HEK293 (cell line): ENCODE measurements at regions not wholly inside any gene's neighbourhood (a gene's known extent, or its start where the extent isn't known, plus 50 kb on each side); places are given as distances from the start of the nearest gene placed in this dataset.

ENCODE experiments used
- CTCF ChIA-PET: fragments of 350-600 bp; formaldehyde crosslinking; extraction: SDS; loops from one replicate; lab custom pipeline; 2021; ENCODE audit warnings: antibody characterized with exemption; lab: Yijun Ruan, JAX
- POLR2A ChIA-PET: fragments of 300-600 bp; formaldehyde crosslinking; extraction: SDS; loops from one replicate; lab custom pipeline; 2020; ENCODE audit warnings: antibody characterized with exemption, inconsistent platforms; lab: Yijun Ruan, JAX
- H3K27ac ChIP-seq: fragments of 200-500 bp; sonication (Bioruptor generic); 2 replicates; pipeline ENCODE4 v1.5.1; 2014; ENCODE audit warnings: low read depth, low read length, control low read depth, inconsistent platforms; ENCODE audit errors: extremely low read depth
- H3K36me3 ChIP-seq, 2 experiments: fragments of 200-500 bp in 1 of 2; sonication (Bioruptor generic) in 1 of 2; 1 replicate in 1 of 2; 2 replicates in 1 of 2; pipeline ENCODE4 v1.5.1; 2014 to 2017; ENCODE audit warnings: inconsistent platforms in 2 of 2, low read length in 2 of 2; ENCODE audit not compliant: control insufficient read depth in 2 of 2, insufficient read depth in 1 of 2
- H3K4me1 ChIP-seq: fragments of 200-500 bp; sonication (Bioruptor generic); 2 replicates; pipeline ENCODE4 v1.5.1; 2014; ENCODE audit warnings: mild to moderate bottlenecking, low read length, inconsistent platforms; ENCODE audit not compliant: control insufficient read depth, insufficient read depth
- H3K4me3 ChIP-seq: 2 replicates; pipeline ENCODE4 v1.5.1; 2011; ENCODE audit warnings: low read depth, mild to moderate bottlenecking, control low read depth, low read length, moderate library complexity
- H3K9me3 ChIP-seq: fragments of 200-500 bp; sonication (Bioruptor generic); 2 replicates; pipeline ENCODE4 v1.5.1; 2014; ENCODE audit warnings: low read depth, low read length, inconsistent platforms; ENCODE audit not compliant: control insufficient read depth, insufficient read depth
- KLF10 ChIP-seq: fragments of 450-650 bp; IDR thresholded peaks from 2 replicates; pipeline ENCODE4 v1.5.1; 2018; ENCODE audit warnings: missing biosample characterization, mild to moderate bottlenecking, missing genetic modification characterization
- KLF8 ChIP-seq: fragments of 450-650 bp; formaldehyde crosslinking; IDR thresholded peaks from 2 replicates; pipeline ENCODE4 v1.5.1; 2016; ENCODE audit warnings: missing biosample characterization, missing genetic modification characterization
- SP7 ChIP-seq: fragments of 450-650 bp; formaldehyde crosslinking; IDR thresholded peaks from 2 replicates; pipeline ENCODE4 v1.5.1; 2016; ENCODE audit warnings: missing biosample characterization, missing genetic modification characterization
- TRIM28 ChIP-seq: IDR thresholded peaks from 2 replicates; pipeline ENCODE4 v1.6.1; 2011; ENCODE audit warnings: low read length, control low read depth, borderline replicate concordance
- ZNF2 ChIP-seq: fragments of 450-650 bp; formaldehyde crosslinking; IDR thresholded peaks from 2 replicates; pipeline ENCODE4 v1.5.1; 2016; ENCODE audit warnings: missing biosample characterization, missing genetic modification characterization
- ZNF223 ChIP-seq: fragments of 450-650 bp; formaldehyde crosslinking; IDR thresholded peaks from 2 replicates; pipeline ENCODE4 v1.5.1; 2016; ENCODE audit warnings: missing biosample characterization, missing genetic modification characterization
- ZNF324 ChIP-seq: fragments of 450-650 bp; formaldehyde crosslinking; IDR thresholded peaks from 2 replicates; pipeline ENCODE4 v1.5.1; 2016; ENCODE audit warnings: missing biosample characterization, missing genetic modification characterization
- ZNF366 ChIP-seq: fragments of 450-650 bp; formaldehyde crosslinking; conservative IDR thresholded peaks from 2 replicates; pipeline ENCODE4 v1.5.1; 2016; ENCODE audit warnings: missing biosample characterization, missing genetic modification characterization
- ZNF473 ChIP-seq: fragments of 450-650 bp; formaldehyde crosslinking; IDR thresholded peaks from 2 replicates; pipeline ENCODE4 v1.5.1; 2017; ENCODE audit warnings: missing biosample characterization, missing genetic modification characterization
- ZNF549 ChIP-seq: fragments of 450-650 bp; IDR thresholded peaks from 2 replicates; pipeline ENCODE4 v1.5.1; 2018; ENCODE audit warnings: missing biosample characterization, missing genetic modification characterization, mild to moderate bottlenecking, inconsistent platforms, moderate library complexity
- ZNF560 ChIP-seq: fragments of 450-650 bp; formaldehyde crosslinking; IDR thresholded peaks from 2 replicates; pipeline ENCODE4 v1.5.1; 2017; ENCODE audit warnings: missing biosample characterization, missing genetic modification characterization, borderline replicate concordance
- ZNF621 ChIP-seq: fragments of 450-650 bp; formaldehyde crosslinking; IDR thresholded peaks from 2 replicates; pipeline ENCODE4 v1.5.1; 2017; ENCODE audit warnings: missing biosample characterization, missing genetic modification characterization
- ZNF654 ChIP-seq: fragments of 450-650 bp; formaldehyde crosslinking; IDR thresholded peaks from 2 replicates; pipeline ENCODE4 v1.5.1; 2016; ENCODE audit warnings: low read depth, missing biosample characterization, missing genetic modification characterization
- ZNF701 ChIP-seq: fragments of 450-650 bp; formaldehyde crosslinking; IDR thresholded peaks from 2 replicates; pipeline ENCODE4 v1.5.1; 2016; ENCODE audit warnings: missing biosample characterization, missing genetic modification characterization
- TF ChIP-seq, protein P1 (sequence below): fragments of 450-650 bp; formaldehyde crosslinking; IDR thresholded peaks from 2 replicates; pipeline ENCODE4 v1.5.1; 2016; ENCODE audit warnings: missing biosample characterization, missing genetic modification characterization
- TF ChIP-seq, protein P2 (sequence below): fragments of 450-650 bp; formaldehyde crosslinking; IDR thresholded peaks from 2 replicates; pipeline ENCODE4 v1.5.1; 2016; ENCODE audit warnings: missing biosample characterization, missing genetic modification characterization, borderline replicate concordance
- TF ChIP-seq, protein P3 (sequence below): fragments of 450-650 bp; formaldehyde crosslinking; IDR thresholded peaks from 2 replicates; pipeline ENCODE4 v1.5.1; 2016; ENCODE audit warnings: missing biosample characterization, missing genetic modification characterization
- TF ChIP-seq, protein P4 (sequence below): fragments of 450-650 bp; formaldehyde crosslinking; IDR thresholded peaks from 2 replicates; pipeline ENCODE4 v1.5.1; 2016; ENCODE audit warnings: missing biosample characterization, missing genetic modification characterization
- TF ChIP-seq, protein P5 (sequence below): sonication (generic); formaldehyde crosslinking; IDR thresholded peaks from 2 replicates; pipeline ENCODE4 v1.8.1; 2022; ENCODE audit warnings: mild to moderate bottlenecking, moderate library complexity, missing genetic modification reagents

DNA sequence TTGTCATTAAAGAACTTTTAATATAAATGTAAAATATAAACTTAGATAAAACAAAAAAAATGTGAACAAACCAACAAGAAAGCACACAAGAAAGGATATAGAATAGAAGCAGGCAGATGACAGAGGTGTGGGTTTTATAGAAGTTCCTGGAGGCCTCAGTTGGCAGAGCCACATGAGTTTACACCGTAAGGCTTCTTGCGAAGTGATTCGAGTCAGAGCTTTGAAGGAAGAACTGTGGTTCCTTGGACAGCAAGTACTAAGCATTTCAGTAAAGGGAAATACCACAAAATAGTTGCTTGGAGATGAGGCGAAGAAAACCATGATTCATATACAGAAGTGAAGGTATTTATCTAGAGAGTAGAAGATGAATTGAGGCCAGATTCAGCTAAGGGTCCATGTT, 207.9 kb upstream of the EYA4 start:
- H3K36me3 ChIP-seq: no peaks in the 10 kb centered on the region
- H3K27ac ChIP-seq: no peak overlapping the region
- ChIA-PET POLR2A (no interaction called here), CTCF (interaction anchor here (0.7 to 1.3 kb wide), 6 partner anchors 17 to 70 kb away, joined by 3 to 5 read pairs (median 3); no protein-coding TSS in a partner anchor)
- TF ChIP-seq ZNF473 (tag by site-specific recombination) (no peak), ZNF701 (tag by site-specific recombination) (no peak), SP7 (tag by site-specific recombination) (no peak), ZNF2 (tag by site-specific recombination) (no peak), ZNF324 (no peak), ZNF621 (tag by site-specific recombination) (no peak), TRIM28 (no peak), ZNF560 (tag by site-specific recombination) (no peak), ZNF366 (tag by site-specific recombination) (no peak), ZNF223 (tag by site-specific recombination) (no peak), KLF8 (tag by site-specific recombination) (no peak), ZNF654 (tag by site-specific recombination) (no peak), ZNF549 (tag by site-specific recombination) (no peak), KLF10 (no peak)
- TF ChIP-seq, protein P1, sequence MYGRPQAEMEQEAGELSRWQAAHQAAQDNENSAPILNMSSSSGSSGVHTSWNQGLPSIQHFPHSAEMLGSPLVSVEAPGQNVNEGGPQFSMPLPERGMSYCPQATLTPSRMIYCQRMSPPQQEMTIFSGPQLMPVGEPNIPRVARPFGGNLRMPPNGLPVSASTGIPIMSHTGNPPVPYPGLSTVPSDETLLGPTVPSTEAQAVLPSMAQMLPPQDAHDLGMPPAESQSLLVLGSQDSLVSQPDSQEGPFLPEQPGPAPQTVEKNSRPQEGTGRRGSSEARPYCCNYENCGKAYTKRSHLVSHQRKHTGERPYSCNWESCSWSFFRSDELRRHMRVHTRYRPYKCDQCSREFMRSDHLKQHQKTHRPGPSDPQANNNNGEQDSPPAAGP (tag by site-specific recombination): no peak
- TF ChIP-seq, protein P2, sequence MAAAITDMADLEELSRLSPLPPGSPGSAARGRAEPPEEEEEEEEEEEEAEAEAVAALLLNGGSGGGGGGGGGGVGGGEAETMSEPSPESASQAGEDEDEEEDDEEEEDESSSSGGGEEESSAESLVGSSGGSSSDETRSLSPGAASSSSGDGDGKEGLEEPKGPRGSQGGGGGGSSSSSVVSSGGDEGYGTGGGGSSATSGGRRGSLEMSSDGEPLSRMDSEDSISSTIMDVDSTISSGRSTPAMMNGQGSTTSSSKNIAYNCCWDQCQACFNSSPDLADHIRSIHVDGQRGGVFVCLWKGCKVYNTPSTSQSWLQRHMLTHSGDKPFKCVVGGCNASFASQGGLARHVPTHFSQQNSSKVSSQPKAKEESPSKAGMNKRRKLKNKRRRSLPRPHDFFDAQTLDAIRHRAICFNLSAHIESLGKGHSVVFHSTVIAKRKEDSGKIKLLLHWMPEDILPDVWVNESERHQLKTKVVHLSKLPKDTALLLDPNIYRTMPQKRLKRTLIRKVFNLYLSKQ (tag by site-specific recombination): no peak
- TF ChIP-seq, protein P3, sequence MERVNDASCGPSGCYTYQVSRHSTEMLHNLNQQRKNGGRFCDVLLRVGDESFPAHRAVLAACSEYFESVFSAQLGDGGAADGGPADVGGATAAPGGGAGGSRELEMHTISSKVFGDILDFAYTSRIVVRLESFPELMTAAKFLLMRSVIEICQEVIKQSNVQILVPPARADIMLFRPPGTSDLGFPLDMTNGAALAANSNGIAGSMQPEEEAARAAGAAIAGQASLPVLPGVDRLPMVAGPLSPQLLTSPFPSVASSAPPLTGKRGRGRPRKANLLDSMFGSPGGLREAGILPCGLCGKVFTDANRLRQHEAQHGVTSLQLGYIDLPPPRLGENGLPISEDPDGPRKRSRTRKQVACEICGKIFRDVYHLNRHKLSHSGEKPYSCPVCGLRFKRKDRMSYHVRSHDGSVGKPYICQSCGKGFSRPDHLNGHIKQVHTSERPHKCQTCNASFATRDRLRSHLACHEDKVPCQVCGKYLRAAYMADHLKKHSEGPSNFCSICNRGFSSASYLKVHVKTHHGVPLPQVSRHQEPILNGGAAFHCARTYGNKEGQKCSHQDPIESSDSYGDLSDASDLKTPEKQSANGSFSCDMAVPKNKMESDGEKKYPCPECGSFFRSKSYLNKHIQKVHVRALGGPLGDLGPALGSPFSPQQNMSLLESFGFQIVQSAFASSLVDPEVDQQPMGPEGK (tag by site-specific recombination): no peak
- TF ChIP-seq, protein P4, sequence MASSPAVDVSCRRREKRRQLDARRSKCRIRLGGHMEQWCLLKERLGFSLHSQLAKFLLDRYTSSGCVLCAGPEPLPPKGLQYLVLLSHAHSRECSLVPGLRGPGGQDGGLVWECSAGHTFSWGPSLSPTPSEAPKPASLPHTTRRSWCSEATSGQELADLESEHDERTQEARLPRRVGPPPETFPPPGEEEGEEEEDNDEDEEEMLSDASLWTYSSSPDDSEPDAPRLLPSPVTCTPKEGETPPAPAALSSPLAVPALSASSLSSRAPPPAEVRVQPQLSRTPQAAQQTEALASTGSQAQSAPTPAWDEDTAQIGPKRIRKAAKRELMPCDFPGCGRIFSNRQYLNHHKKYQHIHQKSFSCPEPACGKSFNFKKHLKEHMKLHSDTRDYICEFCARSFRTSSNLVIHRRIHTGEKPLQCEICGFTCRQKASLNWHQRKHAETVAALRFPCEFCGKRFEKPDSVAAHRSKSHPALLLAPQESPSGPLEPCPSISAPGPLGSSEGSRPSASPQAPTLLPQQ (tag by site-specific recombination): no peak
- TF ChIP-seq, protein P5, sequence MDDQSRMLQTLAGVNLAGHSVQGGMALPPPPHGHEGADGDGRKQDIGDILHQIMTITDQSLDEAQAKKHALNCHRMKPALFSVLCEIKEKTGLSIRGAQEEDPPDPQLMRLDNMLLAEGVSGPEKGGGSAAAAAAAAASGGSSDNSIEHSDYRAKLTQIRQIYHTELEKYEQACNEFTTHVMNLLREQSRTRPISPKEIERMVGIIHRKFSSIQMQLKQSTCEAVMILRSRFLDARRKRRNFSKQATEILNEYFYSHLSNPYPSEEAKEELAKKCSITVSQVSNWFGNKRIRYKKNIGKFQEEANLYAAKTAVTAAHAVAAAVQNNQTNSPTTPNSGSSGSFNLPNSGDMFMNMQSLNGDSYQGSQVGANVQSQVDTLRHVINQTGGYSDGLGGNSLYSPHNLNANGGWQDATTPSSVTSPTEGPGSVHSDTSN: no peak
- H3K9me3 ChIP-seq: no peaks in the 10 kb centered on the region
- H3K4me1 ChIP-seq: no peaks in the 10 kb centered on the region
- H3K4me3 ChIP-seq: no peak overlapping the region
